BE2C (cell line): ENCODE measurements at regions not wholly inside any gene's neighbourhood (a gene's known extent, or its start where the extent isn't known, plus 50 kb on each side); places are given as distances from the start of the nearest gene placed in this dataset.

ENCODE experiments used
- DNase-seq: peaks from one replicate; pipeline ENCODE4 v3.0.0-alpha.2; 2020
- H3K27me3 ChIP-seq: fragments of 250-450 bp; sonication (Bioruptor Pico); 2 replicates; pipeline ENCODE4 v1.5.1; 2020; ENCODE audit warnings: mild to moderate bottlenecking
- H3K36me3 ChIP-seq: fragments of 250-450 bp; sonication (Bioruptor Pico); 2 replicates; pipeline ENCODE4 v1.5.1; 2020; ENCODE audit warnings: mild to moderate bottlenecking
- H3K4me1 ChIP-seq: fragments of 250-450 bp; sonication (Bioruptor Pico); 2 replicates; pipeline ENCODE4 v1.5.1; 2020
- H3K4me3 ChIP-seq: 2 replicates; pipeline ENCODE4 v1.5.1; 2011; ENCODE audit warnings: low read depth, low read length
- H3K9me3 ChIP-seq: fragments of 250-450 bp; sonication (Bioruptor Pico); 2 replicates; pipeline ENCODE4 v1.5.1; 2020
- TF ChIP-seq, protein P1 (sequence below): IDR thresholded peaks from 2 replicates; pipeline ENCODE4 v1.5.1; 2012; ENCODE audit warnings: mild to moderate bottlenecking, low read depth, low read length

DNA sequence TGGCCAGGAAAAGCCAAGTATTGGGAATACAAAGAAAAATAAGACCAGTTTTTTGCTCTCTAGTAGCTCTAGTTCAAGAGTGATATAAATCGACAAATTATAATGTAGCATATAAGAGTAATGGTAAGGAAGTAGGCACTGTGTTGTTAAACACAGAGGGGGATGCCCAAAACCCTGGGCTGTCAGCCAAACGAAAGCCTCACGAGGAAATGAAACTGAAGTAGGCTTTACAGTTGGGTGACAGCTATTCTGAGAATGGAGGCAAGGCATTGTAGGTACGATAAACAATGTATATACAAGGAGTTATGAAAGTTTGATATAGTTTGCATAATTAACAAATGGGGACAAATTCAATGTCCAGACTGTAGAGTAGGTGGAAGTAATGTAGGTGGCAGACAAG is 176.4 kb downstream of the FAM181B start:
- H3K27me3 ChIP-seq: no peaks in the 10 kb centered on the region; the same call in 1 of the 2 replicates
- H3K4me3 ChIP-seq: no peak overlapping the region
- TF ChIP-seq, protein P1, sequence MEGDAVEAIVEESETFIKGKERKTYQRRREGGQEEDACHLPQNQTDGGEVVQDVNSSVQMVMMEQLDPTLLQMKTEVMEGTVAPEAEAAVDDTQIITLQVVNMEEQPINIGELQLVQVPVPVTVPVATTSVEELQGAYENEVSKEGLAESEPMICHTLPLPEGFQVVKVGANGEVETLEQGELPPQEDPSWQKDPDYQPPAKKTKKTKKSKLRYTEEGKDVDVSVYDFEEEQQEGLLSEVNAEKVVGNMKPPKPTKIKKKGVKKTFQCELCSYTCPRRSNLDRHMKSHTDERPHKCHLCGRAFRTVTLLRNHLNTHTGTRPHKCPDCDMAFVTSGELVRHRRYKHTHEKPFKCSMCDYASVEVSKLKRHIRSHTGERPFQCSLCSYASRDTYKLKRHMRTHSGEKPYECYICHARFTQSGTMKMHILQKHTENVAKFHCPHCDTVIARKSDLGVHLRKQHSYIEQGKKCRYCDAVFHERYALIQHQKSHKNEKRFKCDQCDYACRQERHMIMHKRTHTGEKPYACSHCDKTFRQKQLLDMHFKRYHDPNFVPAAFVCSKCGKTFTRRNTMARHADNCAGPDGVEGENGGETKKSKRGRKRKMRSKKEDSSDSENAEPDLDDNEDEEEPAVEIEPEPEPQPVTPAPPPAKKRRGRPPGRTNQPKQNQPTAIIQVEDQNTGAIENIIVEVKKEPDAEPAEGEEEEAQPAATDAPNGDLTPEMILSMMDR: no peak
- H3K36me3 ChIP-seq: no peaks in the 10 kb centered on the region
- no peaks in the 10 kb centered on the region for H3K9me3 ChIP-seq
- no peak for DNase-seq
- no peaks in the 10 kb centered on the region for H3K4me1 ChIP-seq

DNA sequence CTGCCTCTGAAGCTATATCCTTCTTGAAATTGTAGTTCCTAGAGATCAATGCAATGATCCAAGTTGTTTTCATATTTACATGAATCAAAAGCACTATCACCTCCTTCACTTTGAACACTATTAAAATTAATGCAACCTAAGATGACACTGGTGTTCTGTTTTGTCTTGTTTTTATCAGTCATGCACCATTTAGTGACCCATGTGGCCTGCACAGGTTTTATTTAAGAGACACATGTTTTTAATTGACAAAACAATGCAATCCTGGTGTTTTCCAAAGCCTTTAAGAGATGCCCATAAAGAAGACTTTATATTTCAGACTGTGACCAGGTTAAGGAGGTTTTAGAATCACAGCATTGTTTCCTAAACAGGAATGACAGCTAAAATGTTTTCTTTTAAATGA is 177.5 kb downstream of the FAM181B start:
- H3K4me1 ChIP-seq: no peaks in the 10 kb centered on the region
- no peak for DNase-seq
- no peaks in the 10 kb centered on the region for H3K9me3 ChIP-seq
- no peaks in the 10 kb centered on the region; the same call in 1 of the 2 replicates for H3K27me3 ChIP-seq
- H3K4me3 ChIP-seq: no peak overlapping the region
- H3K36me3 ChIP-seq: no peaks in the 10 kb centered on the region
- TF ChIP-seq, protein P1: no peak

DNA sequence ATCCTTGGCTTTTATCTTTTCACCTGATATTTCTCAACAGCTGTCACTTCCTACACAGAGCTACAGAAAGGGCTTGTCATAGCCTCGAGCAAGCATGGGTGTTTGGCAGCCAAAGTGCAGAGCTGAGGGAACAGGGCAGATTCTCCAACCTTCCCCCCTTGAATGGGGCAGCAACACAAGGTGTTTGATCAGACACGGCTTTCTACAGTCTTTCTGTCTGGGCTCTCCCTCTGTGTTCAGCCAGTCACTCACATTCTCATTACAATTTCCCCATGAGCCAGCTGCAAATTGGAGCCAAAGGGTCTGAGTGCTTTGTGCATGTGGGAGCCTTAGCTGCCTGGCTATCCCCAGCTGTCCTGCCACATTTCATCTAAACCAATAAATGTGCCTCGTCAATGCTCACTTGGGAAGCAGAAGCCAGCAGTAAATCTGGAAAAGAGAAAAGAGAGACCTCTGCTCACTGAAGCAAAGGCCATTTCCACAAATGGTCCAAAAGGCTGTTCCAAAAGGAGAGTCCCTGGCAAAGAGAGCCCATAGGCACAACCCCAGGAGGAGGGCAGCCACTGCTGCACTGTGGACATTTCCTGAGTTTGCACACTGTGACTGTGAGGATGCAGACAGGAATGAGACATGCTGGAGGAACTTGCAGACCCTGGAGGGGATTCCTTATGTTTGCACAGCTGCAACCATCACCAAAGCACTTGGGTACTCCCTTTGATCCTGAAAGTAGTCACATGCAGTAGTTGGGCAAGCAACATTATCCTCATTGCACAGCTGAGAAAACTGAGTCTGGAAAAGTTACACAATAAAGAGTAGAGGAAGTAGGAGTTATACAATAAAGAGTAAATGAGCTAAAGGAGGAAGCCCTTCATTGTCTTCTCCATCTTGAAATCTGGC is 186.8 kb downstream of the FAM181B start:
- DNase-seq: no peak
- Histone ChIP-seq H3K9me3 (no peaks in the 10 kb centered on the region), H3K4me3 (no peak overlapping the region), H3K4me1 (no peaks in the 10 kb centered on the region), H3K27me3 (no peaks in the 10 kb centered on the region), H3K36me3 (no peaks in the 10 kb centered on the region)
- TF ChIP-seq, protein P1: no peak

DNA sequence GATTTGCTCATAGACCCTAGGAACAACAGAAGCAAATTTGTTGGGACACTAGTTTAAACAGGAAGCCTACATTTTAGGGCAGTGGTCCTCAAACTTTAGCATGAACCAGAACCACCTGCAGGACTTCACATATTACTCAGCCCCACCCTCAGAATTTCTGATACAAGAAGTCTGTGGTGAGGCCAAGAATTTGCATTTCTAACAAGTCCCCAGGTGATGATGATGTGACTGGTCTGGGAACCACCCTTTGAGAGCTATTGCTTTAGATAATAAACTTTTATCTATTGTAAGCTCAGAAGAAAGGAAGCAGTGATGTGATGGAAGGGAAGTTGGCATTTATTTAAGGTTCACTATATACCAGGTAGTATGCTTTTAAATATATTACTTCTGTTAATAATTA is 194.0 kb downstream of the FAM181B start:
- DNase-seq: no peak
- no peaks in the 10 kb centered on the region for H3K36me3 ChIP-seq
- H3K4me1 ChIP-seq: no peaks in the 10 kb centered on the region
- H3K4me3 ChIP-seq: no peak overlapping the region
- TF ChIP-seq, protein P1: no peak
- no peaks in the 10 kb centered on the region for H3K27me3 ChIP-seq
- no peaks in the 10 kb centered on the region for H3K9me3 ChIP-seq

DNA sequence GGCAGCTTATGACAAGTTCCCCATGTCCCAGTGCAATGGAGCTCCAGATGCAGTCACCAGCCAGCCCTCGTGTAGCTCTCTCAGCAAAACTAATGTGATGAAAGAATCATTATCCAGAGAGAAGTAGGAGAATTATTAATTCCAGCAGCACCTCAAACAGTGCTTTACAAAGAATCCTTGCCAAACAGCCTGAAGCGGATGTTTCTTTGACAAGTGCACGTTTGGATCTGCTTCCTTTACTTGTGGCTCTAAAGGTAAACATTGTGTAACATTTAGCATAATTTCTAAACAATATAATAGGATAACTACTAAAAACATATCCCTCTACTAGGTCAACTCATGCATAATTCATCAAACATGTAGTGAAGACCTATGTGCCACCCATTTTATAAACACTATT is 197.0 kb downstream of the FAM181B start:
- Histone ChIP-seq H3K9me3 (no peaks in the 10 kb centered on the region), H3K27me3 (no peaks in the 10 kb centered on the region), H3K36me3 (no peaks in the 10 kb centered on the region), H3K4me1 (no peaks in the 10 kb centered on the region), H3K4me3 (no peak overlapping the region)
- TF ChIP-seq, protein P1: no peak
- no peak for DNase-seq

DNA sequence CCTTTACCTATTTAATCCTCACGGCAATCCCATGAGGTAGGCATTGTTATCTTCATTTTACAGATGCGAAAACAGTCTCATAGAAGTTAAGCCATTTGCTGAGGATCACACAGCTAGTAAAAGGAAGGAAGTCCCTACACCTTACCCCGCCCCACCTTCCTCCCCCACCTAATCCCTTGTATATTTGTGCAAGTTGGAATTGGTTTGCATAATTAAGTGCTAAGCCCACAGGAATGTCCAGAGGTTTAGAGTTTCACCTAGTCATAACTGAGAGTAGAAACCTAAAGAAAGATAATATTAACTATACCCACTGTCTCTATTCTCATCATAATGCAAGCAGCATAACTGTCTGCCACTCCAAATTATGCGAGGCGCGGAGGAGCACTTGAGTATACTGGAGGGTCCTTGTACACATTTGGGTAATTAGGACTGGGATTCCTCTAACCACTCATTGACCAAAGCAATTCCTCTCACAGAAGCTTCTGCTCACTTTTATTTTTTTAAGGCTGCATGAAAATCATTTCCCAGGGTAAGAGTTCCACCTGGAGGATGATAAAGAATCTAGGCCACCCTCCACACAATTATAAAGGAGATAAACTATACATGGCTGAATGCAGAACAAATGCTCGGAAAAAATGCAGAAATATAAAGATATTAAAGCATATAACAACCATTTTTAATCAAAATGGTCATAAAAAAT is 199.9 kb downstream of the FAM181B start:
- TF ChIP-seq, protein P1: no peak
- Histone ChIP-seq H3K27me3 (no peaks in the 10 kb centered on the region), H3K4me1 (no peaks in the 10 kb centered on the region), H3K9me3 (no peaks in the 10 kb centered on the region), H3K4me3 (no peak overlapping the region), H3K36me3 (no peaks in the 10 kb centered on the region)
- no peak for DNase-seq
